Tibial nerve (tissue), 3 donors: ENCODE measurements at regions not wholly inside any gene's neighbourhood (a gene's known extent, or its start where the extent isn't known, plus 50 kb on each side); places are given as distances from the start of the nearest gene placed in this dataset.

Source experiments
- POLR2A ChIP-seq, 2 donors: fragments of 450-650 bp; IDR thresholded peaks; one replicate each; pipeline ENCODE4 v1.6.1; 2017; ENCODE audit warnings: antibody characterized with exemption in 2 of 2, mild to moderate bottlenecking in 2 of 2, moderate library complexity in 2 of 2
- TF ChIP-seq, protein P1 (sequence below), 5 experiments: fragments of 200-600 bp in 3 of 5; fragments of 450-650 bp in 2 of 5; sonication (generic) in 3 of 5; IDR thresholded peaks; one replicate each; pipeline ENCODE4 v1.5.1; 2016 to 2019; ENCODE audit warnings: antibody characterized with exemption in 5 of 5, mild to moderate bottlenecking in 3 of 5, moderate library complexity in 2 of 5

DNA sequence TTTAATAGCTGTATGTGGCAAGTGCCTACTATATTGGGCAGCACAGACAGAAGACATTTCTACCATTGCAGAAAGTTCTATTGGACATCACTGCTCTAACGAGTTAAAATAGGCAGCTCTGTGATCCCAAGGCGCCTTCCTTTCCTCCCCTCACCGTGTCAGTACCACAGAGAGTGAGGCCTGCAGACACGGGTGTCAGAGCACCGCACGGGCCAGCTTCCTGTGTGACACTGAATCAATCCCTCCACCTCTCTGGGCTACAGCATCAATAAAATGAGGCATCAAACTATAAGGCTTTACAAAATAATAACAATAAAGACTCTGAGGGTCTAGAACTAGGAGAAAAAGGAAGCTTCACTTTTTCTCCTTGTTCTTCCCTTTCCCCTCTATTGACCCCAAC is 246.7 kb downstream of the FOXD2 start:
- TF ChIP-seq, protein P1, sequence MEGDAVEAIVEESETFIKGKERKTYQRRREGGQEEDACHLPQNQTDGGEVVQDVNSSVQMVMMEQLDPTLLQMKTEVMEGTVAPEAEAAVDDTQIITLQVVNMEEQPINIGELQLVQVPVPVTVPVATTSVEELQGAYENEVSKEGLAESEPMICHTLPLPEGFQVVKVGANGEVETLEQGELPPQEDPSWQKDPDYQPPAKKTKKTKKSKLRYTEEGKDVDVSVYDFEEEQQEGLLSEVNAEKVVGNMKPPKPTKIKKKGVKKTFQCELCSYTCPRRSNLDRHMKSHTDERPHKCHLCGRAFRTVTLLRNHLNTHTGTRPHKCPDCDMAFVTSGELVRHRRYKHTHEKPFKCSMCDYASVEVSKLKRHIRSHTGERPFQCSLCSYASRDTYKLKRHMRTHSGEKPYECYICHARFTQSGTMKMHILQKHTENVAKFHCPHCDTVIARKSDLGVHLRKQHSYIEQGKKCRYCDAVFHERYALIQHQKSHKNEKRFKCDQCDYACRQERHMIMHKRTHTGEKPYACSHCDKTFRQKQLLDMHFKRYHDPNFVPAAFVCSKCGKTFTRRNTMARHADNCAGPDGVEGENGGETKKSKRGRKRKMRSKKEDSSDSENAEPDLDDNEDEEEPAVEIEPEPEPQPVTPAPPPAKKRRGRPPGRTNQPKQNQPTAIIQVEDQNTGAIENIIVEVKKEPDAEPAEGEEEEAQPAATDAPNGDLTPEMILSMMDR (IDR thresholded peaks at IDR 0.05) = no peak
- no peak for TF ChIP-seq POLR2A (IDR thresholded peaks at IDR 0.05)
